Neural progenitor cell (in vitro differentiated cells): ENCODE measurements at regions not wholly inside any gene's neighbourhood (a gene's known extent, or its start where the extent isn't known, plus 50 kb on each side); places are given as distances from the start of the nearest gene placed in this dataset.
A peak's percentile ranks its signal among the peaks of the same experiment; 100 is the strongest.

ENCODE experiments used
- DNase-seq: peaks from one replicate; pipeline ENCODE4 v3.0.0-alpha.2; 2016; ENCODE audit warnings: low spot score
- H2AFZ ChIP-seq: fragments of 200-600 bp; sonication (generic); replicated peaks from 2 replicates; pipeline ENCODE4 v1.6.1; 2016; ENCODE audit warnings: antibody characterized with exemption
- H3F3A ChIP-seq: fragments of 200-600 bp; sonication (generic); 2 replicates; pipeline ENCODE4 v1.6.1; 2016; ENCODE audit warnings: antibody characterized with exemption, low read depth
- H3K27ac ChIP-seq: fragments of 200-600 bp; sonication (generic); 2 replicates; pipeline ENCODE4 v1.5.1; 2016; ENCODE audit warnings: mild to moderate bottlenecking
- H3K27me3 ChIP-seq: fragments of 200-600 bp; sonication (generic); 2 replicates; pipeline ENCODE4 v1.6.1; 2016; ENCODE audit warnings: mild to moderate bottlenecking, moderate library complexity
- H3K36me3 ChIP-seq: fragments of 200-600 bp; sonication (generic); 2 replicates; pipeline ENCODE4 v1.5.1; 2016
- H3K4me1 ChIP-seq: fragments of 200-600 bp; sonication (generic); 2 replicates; pipeline ENCODE4 v1.6.1; 2016; ENCODE audit warnings: mixed run types
- H3K4me2 ChIP-seq: fragments of 200-600 bp; sonication (generic); 2 replicates; pipeline ENCODE4 v1.6.1; 2016
- H3K4me3 ChIP-seq: fragments of 200-600 bp; sonication (generic); 2 replicates; pipeline ENCODE4 v1.5.1; 2016
- H3K79me2 ChIP-seq: fragments of 200-600 bp; sonication (generic); 2 replicates; pipeline ENCODE4 v1.6.1; 2016; ENCODE audit warnings: low read depth
- H3K9ac ChIP-seq: fragments of 200-600 bp; sonication (generic); 2 replicates; pipeline ENCODE4 v1.6.1; 2016
- H3K9me3 ChIP-seq: fragments of 200-600 bp; sonication (generic); 2 replicates; pipeline ENCODE4 v1.5.1; 2016; ENCODE audit warnings: low read depth
- H4K20me1 ChIP-seq: fragments of 200-600 bp; sonication (generic); 2 replicates; pipeline ENCODE4 v1.6.1; 2016; ENCODE audit warnings: low read depth
- H3K27ac Mint-ChIP-seq: 3 replicates; pipeline ENCODE4 v1.8.0; 2021; ENCODE audit warnings: mixed read lengths
- H3K27me3 Mint-ChIP-seq: 2 replicates; pipeline ENCODE4 v1.8.0; 2022; ENCODE audit warnings: low read depth, mild to moderate bottlenecking, inconsistent platforms, moderate library complexity, mixed read lengths; ENCODE audit not compliant: insufficient read depth
- H3K36me3 Mint-ChIP-seq: 3 replicates; pipeline ENCODE4 v1.8.0; 2021; ENCODE audit warnings: mixed read lengths
- H3K4me1 Mint-ChIP-seq: 3 replicates; pipeline ENCODE4 v1.8.0; 2021; ENCODE audit warnings: mixed read lengths
- H3K4me3 Mint-ChIP-seq: 3 replicates; pipeline ENCODE4 v1.8.0; 2021; ENCODE audit warnings: mild to moderate bottlenecking, moderate library complexity, mixed read lengths
- H3K9me3 Mint-ChIP-seq: 3 replicates; pipeline ENCODE4 v1.8.0; 2020; ENCODE audit warnings: mixed read lengths
- CTCF ChIP-seq: fragments of 200-600 bp; sonication (generic); IDR thresholded peaks from 2 replicates; pipeline ENCODE4 v1.5.1; 2017; ENCODE audit warnings: antibody characterized with exemption, mild to moderate bottlenecking
- EZH2 ChIP-seq: fragments of 200-600 bp; sonication (generic); IDR thresholded peaks from 2 replicates; pipeline ENCODE4 v1.6.1; 2017; ENCODE audit warnings: antibody characterized with exemption, mild to moderate bottlenecking, moderate library complexity
- EZH2phosphoT487 ChIP-seq: fragments of 200-600 bp; sonication (generic); IDR thresholded peaks from 2 replicates; pipeline ENCODE4 v1.6.1; 2017; ENCODE audit warnings: antibody characterized with exemption

DNA sequence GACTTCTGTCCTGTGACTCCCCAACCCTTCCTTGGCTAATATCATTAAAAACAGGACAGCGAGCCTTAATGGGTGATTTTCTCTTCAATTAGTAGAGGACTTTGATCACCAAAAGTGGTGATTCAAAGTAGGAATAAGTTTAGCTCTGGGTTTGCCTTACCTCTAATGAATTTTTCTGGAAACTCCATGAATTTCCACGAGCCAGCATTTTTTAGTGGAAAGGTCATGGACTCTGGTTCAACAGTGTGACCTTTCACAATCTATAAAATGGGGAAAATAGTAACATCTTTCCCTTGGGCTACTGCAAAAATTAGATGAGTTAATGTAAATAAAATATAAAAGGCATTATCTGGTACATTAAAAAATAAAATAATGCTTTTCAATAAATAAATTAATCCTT lies 417.8 kb upstream of the NR2F2 start:
- Mint-ChIP-seq H3K4me1 (peaks cover 43% of the 10 kb centered on the region), H3K36me3 (no peaks in the 10 kb centered on the region), H3K4me3 (no peak overlapping the region), H3K9me3 (no peaks in the 10 kb centered on the region), H3K27me3 (peaks cover 4% of the 10 kb centered on the region), H3K27ac (no peak overlapping the region)
- H3K4me3 ChIP-seq, result no peak overlapping the region
- H3K79me2 ChIP-seq, result no peaks in the 10 kb centered on the region
- DNase-seq, result no peak
- no peak for TF ChIP-seq EZH2phosphoT487
- TF ChIP-seq EZH2, result no peak
- TF ChIP-seq CTCF, result no peak
- peaks cover 51% of the 10 kb centered on the region for H3K4me1 ChIP-seq
- no peaks in the 10 kb centered on the region for H3K27me3 ChIP-seq
- no peak overlapping the region for H3K27ac ChIP-seq
- no peak overlapping the region for H3K9ac ChIP-seq
- no peaks in the 10 kb centered on the region for H4K20me1 ChIP-seq
- H3K9me3 ChIP-seq, result no peaks in the 10 kb centered on the region
- H3F3A ChIP-seq, result peaks cover 45% of the 10 kb centered on the region
- H3K4me2 ChIP-seq, result peak overlapping the region; percentile 58
- H3K36me3 ChIP-seq, result no peaks in the 10 kb centered on the region
- H2AFZ ChIP-seq, result peak overlapping the region; percentile 11

DNA sequence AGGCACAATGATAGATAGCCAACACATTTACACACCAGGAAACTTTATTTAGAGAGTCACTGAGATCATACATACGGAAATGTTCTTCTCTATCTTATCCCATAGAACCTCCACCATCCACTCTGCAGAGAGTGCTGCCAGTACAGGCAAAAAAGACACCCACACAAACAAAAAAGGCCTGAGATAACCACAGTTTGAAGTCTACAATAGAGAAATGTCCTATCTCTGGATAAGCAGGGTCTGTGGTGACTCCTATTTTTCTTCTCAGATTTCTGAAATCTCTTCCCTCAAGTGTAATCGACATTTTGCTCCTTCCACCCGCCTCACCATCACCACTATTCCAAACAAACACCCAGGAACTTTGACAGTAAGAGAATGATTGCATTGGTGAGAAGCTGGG lies 413.9 kb upstream of the NR2F2 start:
- Histone ChIP-seq H3K4me2 (no peak overlapping the region), H3K4me1 (peaks cover 22% of the 10 kb centered on the region), H3K36me3 (no peaks in the 10 kb centered on the region), H3K4me3 (no peak overlapping the region), H3K27ac (no peak overlapping the region), H4K20me1 (no peaks in the 10 kb centered on the region), H2AFZ (no peak overlapping the region), H3K79me2 (no peaks in the 10 kb centered on the region), H3K9ac (no peak overlapping the region), H3F3A (peaks cover 17% of the 10 kb centered on the region), H3K27me3 (no peaks in the 10 kb centered on the region), H3K9me3 (no peaks in the 10 kb centered on the region)
- Mint-ChIP-seq H3K4me1 (peaks cover 19% of the 10 kb centered on the region), H3K9me3 (no peaks in the 10 kb centered on the region), H3K27ac (no peak overlapping the region), H3K4me3 (no peak overlapping the region), H3K27me3 (peaks cover 2% of the 10 kb centered on the region), H3K36me3 (no peaks in the 10 kb centered on the region)
- DNase-seq, result no peak
- TF ChIP-seq CTCF (no peak), EZH2 (no peak), EZH2phosphoT487 (no peak)

- TF ChIP-seq EZH2phosphoT487, result no peak
- TF ChIP-seq CTCF, result no peak
- TF ChIP-seq EZH2, result no peak
- peaks cover 4% of the 10 kb centered on the region for H3K4me1 ChIP-seq
- H3K27ac Mint-ChIP-seq, result no peak overlapping the region
- no peaks in the 10 kb centered on the region for H3K27me3 Mint-ChIP-seq
- no peaks in the 10 kb centered on the region for H3K27me3 ChIP-seq
- H3K4me2 ChIP-seq, result no peak overlapping the region
- peaks cover 8% of the 10 kb centered on the region for H3K4me1 Mint-ChIP-seq
- no peaks in the 10 kb centered on the region for H3F3A ChIP-seq
- H3K9me3 Mint-ChIP-seq, result no peaks in the 10 kb centered on the region
- no peak overlapping the region for H2AFZ ChIP-seq
- no peak overlapping the region for H3K4me3 ChIP-seq
- no peaks in the 10 kb centered on the region for H3K36me3 ChIP-seq
- H3K36me3 Mint-ChIP-seq, result no peaks in the 10 kb centered on the region
- no peak overlapping the region for H3K9ac ChIP-seq
- no peak for DNase-seq
- H3K79me2 ChIP-seq, result no peaks in the 10 kb centered on the region
- no peaks in the 10 kb centered on the region for H4K20me1 ChIP-seq
- no peaks in the 10 kb centered on the region for H3K9me3 ChIP-seq
- no peak overlapping the region for H3K4me3 Mint-ChIP-seq
- H3K27ac ChIP-seq, result no peak overlapping the region
Observed at GRCh38 chr15:95918525-95918924, 412.0 kb upstream of the NR2F2 start.
